ENCODE measurements at regions not wholly inside any gene's neighbourhood (a gene's known extent, or its start where the extent isn't known, plus 50 kb on each side); places are given as distances from the start of the nearest gene placed in this dataset.

DNA sequence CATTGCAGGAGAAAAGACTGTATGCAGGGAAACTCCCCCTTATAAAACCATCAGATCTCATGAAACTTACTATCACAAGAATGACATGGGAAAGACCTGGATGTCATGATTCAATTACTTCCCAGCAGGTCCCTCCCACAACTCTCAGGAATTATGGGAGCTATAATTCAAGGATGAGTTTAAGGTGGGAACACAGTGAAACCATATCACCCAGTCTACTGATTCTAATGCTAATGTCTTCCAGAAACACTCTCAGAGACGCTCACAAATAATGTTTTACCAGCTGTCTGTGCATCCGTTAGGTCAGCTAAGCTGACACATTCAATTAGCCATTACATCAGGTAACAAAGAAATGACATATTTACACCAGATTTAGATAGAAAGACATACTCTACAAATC lies 637.9 kb downstream of the NLGN4Y start:
- no peak for DNase-seq (ENCODE audit: low read depth)
- TF ChIP-seq, protein P1, sequence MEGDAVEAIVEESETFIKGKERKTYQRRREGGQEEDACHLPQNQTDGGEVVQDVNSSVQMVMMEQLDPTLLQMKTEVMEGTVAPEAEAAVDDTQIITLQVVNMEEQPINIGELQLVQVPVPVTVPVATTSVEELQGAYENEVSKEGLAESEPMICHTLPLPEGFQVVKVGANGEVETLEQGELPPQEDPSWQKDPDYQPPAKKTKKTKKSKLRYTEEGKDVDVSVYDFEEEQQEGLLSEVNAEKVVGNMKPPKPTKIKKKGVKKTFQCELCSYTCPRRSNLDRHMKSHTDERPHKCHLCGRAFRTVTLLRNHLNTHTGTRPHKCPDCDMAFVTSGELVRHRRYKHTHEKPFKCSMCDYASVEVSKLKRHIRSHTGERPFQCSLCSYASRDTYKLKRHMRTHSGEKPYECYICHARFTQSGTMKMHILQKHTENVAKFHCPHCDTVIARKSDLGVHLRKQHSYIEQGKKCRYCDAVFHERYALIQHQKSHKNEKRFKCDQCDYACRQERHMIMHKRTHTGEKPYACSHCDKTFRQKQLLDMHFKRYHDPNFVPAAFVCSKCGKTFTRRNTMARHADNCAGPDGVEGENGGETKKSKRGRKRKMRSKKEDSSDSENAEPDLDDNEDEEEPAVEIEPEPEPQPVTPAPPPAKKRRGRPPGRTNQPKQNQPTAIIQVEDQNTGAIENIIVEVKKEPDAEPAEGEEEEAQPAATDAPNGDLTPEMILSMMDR (conservative IDR thresholded peaks at IDR 0.05; ENCODE audit: low read depth, low read length): no peak
- no peak overlapping the region for H3K4me3 ChIP-seq (ENCODE audit: low read depth, low read length)

DNA sequence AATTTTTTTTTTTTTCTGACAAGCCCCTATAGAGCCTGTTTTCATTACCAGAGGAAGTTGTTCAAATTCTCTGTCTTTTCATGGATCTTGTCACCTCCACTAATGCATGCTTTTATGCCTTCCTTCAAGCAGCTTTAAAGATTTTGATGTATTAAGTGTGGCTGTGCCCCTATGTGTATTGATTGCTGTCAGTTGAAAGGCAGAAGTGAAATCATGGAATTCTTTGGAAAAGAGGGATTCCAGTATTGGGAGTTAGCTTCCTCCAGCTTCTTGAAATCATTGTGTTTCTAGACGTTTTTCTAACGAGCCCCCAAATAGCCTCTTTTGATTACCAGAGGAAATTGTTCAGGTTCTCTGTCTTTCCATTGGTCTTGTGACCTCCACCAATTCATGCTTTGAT lies 655.6 kb downstream of the NLGN4Y start:
- no peak for DNase-seq (ENCODE audit: low read depth)
- no peak overlapping the region for H3K4me3 ChIP-seq (ENCODE audit: low read depth, low read length)
- TF ChIP-seq, protein P1 (conservative IDR thresholded peaks at IDR 0.05; ENCODE audit: low read depth, low read length): no peak

GRCh38 chrY:15229056-15229455 lies 704.7 kb downstream of the NLGN4Y start:
- TF ChIP-seq, protein P1 (conservative IDR thresholded peaks at IDR 0.05; ENCODE audit: low read depth, low read length): peak; percentile 23
- no peak for DNase-seq (ENCODE audit: low read depth)
- H3K4me3 ChIP-seq (ENCODE audit: low read depth, low read length): no peak overlapping the region

GRCh38 chrY:15239596-15240132 lies 715.3 kb downstream of the NLGN4Y start:
- no peak for DNase-seq (ENCODE audit: low read depth)
- TF ChIP-seq, protein P1 (conservative IDR thresholded peaks at IDR 0.05; ENCODE audit: low read depth, low read length): no peak
- no peak overlapping the region for H3K4me3 ChIP-seq (ENCODE audit: low read depth, low read length)

GRCh38 chrY:15259286-15259685 lies 735.0 kb downstream of the NLGN4Y start:
- DNase-seq (ENCODE audit: low read depth): no peak
- TF ChIP-seq, protein P1 (conservative IDR thresholded peaks at IDR 0.05; ENCODE audit: low read depth, low read length): no peak
- H3K4me3 ChIP-seq (ENCODE audit: low read depth, low read length): no peak overlapping the region

DNA sequence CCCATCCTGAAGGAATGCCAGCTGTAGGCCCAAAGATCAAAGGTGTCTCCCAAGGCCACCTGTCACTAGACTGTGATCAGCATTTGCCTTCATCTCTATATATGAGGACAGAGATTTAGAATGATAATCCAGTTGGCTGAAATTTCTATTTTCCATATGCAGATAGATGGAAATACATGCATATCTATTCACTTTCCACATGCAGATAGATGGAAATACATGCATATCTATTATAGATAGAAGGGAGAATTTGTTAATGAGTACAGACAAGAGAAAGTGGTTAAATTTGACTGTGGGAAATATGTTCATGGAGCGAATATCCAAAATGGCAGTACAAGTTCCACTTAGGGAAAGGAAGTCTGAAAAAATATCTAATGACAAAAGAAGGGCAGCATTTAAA lies 762.2 kb downstream of the NLGN4Y start:
- H3K4me3 ChIP-seq (ENCODE audit: low read depth, low read length): no peak overlapping the region
- no peak for DNase-seq (ENCODE audit: low read depth)
- TF ChIP-seq, protein P1 (conservative IDR thresholded peaks at IDR 0.05; ENCODE audit: low read depth, low read length): no peak

GRCh38 chrY:15289821-15290220 lies 765.5 kb downstream of the NLGN4Y start:
- DNase-seq (ENCODE audit: low read depth): no peak
- TF ChIP-seq, protein P1 (conservative IDR thresholded peaks at IDR 0.05; ENCODE audit: low read depth, low read length): no peak
- H3K4me3 ChIP-seq (ENCODE audit: low read depth, low read length): no peak overlapping the region
